ENCODE measurements at regions not wholly inside any gene's neighbourhood (a gene's known extent, or its start where the extent isn't known, plus 50 kb on each side); places are given as distances from the start of the nearest gene placed in this dataset.

DNA sequence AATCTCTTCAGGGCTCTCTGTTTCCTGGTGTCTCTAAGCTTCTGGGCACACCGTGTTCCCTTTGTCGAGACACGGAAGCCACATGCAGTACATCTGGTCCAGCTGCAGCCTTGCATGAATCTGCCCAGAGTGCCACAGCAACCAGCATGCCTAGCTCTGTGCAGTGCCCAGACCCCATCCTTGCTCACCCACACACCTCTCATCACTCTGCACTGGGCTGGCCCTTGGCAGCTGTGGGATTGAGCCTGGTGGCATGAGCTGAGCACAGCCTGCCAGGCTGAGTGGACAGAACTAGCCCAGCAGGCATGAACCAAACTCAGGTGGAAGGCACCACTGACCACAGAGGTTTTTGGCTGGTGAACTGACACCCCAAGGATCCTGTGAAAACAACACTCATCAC, 279.9 kb downstream of the ATXN7L3B start:
- TF ChIP-seq CTCF (IDR thresholded peaks at IDR 0.05; ENCODE audit: insufficient read depth, low read length, poor library complexity, severe bottlenecking), result no peak
- TF ChIP-seq EZH2phosphoT487 (conservative IDR thresholded peaks at IDR 0.05; ENCODE audit: low read length), result no peak
